22Rv1 (cell line): ENCODE measurements at regions not wholly inside any gene's neighbourhood (a gene's known extent, or its start where the extent isn't known, plus 50 kb on each side); places are given as distances from the start of the nearest gene placed in this dataset.

Experiments
- ZFX ChIP-seq: fragments of 450-650 bp; IDR thresholded peaks from 2 replicates; pipeline ENCODE4 v1.6.1; 2017; ENCODE audit warnings: antibody characterized with exemption, borderline replicate concordance
- TF ChIP-seq, protein P1 (sequence below): fragments of 450-650 bp; IDR thresholded peaks from 2 replicates; pipeline ENCODE4 v1.5.1; 2017; ENCODE audit warnings: mild to moderate bottlenecking

- TF ChIP-seq, protein P1, sequence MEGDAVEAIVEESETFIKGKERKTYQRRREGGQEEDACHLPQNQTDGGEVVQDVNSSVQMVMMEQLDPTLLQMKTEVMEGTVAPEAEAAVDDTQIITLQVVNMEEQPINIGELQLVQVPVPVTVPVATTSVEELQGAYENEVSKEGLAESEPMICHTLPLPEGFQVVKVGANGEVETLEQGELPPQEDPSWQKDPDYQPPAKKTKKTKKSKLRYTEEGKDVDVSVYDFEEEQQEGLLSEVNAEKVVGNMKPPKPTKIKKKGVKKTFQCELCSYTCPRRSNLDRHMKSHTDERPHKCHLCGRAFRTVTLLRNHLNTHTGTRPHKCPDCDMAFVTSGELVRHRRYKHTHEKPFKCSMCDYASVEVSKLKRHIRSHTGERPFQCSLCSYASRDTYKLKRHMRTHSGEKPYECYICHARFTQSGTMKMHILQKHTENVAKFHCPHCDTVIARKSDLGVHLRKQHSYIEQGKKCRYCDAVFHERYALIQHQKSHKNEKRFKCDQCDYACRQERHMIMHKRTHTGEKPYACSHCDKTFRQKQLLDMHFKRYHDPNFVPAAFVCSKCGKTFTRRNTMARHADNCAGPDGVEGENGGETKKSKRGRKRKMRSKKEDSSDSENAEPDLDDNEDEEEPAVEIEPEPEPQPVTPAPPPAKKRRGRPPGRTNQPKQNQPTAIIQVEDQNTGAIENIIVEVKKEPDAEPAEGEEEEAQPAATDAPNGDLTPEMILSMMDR: no peak
- TF ChIP-seq ZFX: no peak
Measured at GRCh38 chr18:41642756-41643155, 312.3 kb upstream of the PIK3C3 start.
